ENCODE measurements at regions not wholly inside any gene's neighbourhood (a gene's known extent, or its start where the extent isn't known, plus 50 kb on each side); places are given as distances from the start of the nearest gene placed in this dataset.

DNA sequence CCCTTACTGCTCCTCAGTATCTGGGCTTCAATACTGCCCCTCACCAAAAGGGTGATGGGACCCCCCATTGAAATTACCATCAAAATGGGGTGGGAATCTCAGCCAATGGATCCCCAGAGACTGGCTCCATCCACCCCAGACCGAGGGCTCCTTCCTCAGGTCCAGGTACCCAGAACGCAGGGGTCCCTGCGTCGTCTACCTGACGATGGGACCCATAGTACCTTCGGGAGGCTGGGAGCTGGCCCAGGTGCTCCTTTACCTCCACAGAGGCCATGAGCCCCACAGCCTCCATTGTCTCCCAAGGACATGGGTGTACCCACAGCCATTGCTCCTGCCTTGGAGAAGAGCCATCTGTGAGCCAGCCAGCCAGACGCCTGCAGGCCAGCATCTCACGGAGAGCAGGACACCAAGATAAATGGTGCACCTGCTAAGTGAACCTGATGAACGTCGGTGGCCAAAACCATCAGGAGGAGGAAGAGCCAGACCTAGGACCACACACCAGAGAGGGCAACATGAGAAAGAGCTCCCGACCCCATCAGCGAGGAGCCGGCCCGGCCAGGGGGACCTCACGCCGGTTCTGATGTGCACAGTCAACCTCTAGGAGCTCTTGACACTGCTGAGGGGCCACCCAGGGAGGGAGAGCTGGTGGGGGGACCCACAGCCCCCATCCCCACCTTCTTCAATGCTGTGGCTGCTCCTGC lies 156.8 kb upstream of the SOX1 start:
- Histone ChIP-seq H3K36me3 (ENCODE audit: control insufficient read depth, insufficient read depth, low read length) (no peaks in the 10 kb centered on the region), H3K9me3 (ENCODE audit: control insufficient read depth, low read length) (no peaks in the 10 kb centered on the region), H3K4me1 (ENCODE audit: control insufficient read depth, insufficient read depth, low read length, poor library complexity, severe bottlenecking) (peaks cover 2% of the 10 kb centered on the region), H3K4me3 (ENCODE audit: extremely low read depth, insufficient read depth, low read length, poor library complexity, severe bottlenecking) (no peak overlapping the region), H3K27ac (ENCODE audit: low read depth, low read length, severe bottlenecking) (no peak overlapping the region)
- 92 to 95% methylated on average over 13 to 14 of the region's 16 CpGs for WGBS, 2 experiments (ENCODE audit: insufficient coverage in 2 of 2)

DNA sequence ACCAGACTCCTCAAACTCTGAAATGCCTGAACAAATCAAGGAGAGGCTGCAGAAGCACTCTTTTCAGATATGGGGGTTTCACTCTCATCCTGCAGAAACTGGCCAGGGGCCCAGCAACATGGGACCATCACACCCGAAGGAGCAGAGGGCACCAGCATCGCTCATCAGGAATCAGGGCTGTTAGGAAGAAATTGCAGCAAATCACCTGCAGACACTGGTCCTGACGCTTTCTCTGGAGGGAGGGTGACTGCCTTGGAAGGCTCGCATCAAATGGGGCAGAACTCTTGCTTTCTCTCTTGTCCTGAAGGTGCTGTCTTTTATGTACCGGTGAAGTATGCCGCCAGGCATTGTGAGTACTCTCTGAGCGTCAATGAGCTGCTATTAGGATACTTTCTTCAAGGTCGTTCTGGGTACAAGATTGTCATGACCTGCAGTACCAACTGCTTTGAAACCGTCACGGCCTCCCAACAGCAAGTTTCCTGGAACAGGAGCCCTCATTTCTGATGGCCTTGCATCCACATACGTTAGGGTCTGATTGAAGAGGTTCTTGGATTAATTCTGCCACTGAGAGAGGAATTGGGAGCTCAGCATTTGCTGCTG lies 155.7 kb upstream of the SOX1 start:
- no peak overlapping the region for H3K27ac ChIP-seq (ENCODE audit: low read depth, low read length, severe bottlenecking)
- H3K9me3 ChIP-seq (ENCODE audit: control insufficient read depth, low read length), result no peaks in the 10 kb centered on the region
- no peak overlapping the region for H3K4me3 ChIP-seq (ENCODE audit: extremely low read depth, insufficient read depth, low read length, poor library complexity, severe bottlenecking)
- no peaks in the 10 kb centered on the region for H3K36me3 ChIP-seq (ENCODE audit: control insufficient read depth, insufficient read depth, low read length)
- WGBS, 2 experiments (ENCODE audit: insufficient coverage in 2 of 2), result 90 to 92% methylated on average over 11 of the region's 11 CpGs
- H3K4me1 ChIP-seq (ENCODE audit: control insufficient read depth, insufficient read depth, low read length, poor library complexity, severe bottlenecking), result peaks cover 2% of the 10 kb centered on the region

DNA sequence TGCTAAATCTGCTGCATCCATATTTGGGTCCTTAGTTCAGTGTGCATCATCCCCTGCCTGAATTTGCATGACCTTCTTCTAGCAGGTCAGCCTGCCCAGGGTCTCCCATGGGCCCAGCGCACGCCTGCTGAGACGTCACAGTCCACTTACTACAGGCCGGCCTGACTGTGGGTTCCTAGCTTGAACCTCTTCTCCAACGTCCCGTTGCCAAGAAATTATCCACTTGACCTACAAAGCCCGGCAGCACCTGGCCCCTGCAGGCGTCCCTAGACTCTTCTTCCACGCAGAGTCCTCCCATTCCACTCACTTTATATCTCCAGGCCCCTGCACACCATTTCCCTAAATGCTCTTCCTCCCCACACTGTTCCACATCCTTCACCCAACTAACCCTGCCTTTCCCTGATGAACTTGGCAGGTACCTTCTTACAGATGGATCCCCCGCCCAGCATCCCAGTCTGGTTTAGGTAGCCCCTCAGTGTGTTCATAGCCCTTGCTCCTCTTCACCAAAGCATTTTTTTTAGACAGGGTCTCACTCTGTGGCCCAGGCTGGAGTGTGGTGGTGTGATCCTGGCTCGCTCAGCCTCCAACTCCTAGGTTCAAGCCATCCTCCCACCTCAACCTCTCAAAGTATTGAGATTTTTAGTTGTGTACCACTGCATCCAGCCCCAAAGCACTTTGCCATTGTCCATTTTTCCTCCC lies 155.0 kb upstream of the SOX1 start:
- H3K4me1 ChIP-seq (ENCODE audit: control insufficient read depth, insufficient read depth, low read length, poor library complexity, severe bottlenecking), result peaks cover 2% of the 10 kb centered on the region
- H3K4me3 ChIP-seq (ENCODE audit: extremely low read depth, insufficient read depth, low read length, poor library complexity, severe bottlenecking), result no peak overlapping the region
- no peak overlapping the region for H3K27ac ChIP-seq (ENCODE audit: low read depth, low read length, severe bottlenecking)
- WGBS, 2 experiments (ENCODE audit: insufficient coverage in 2 of 2), result 86 to 91% methylated on average over 9 to 10 of the region's 11 CpGs
- no peaks in the 10 kb centered on the region for H3K9me3 ChIP-seq (ENCODE audit: control insufficient read depth, low read length)
- no peaks in the 10 kb centered on the region for H3K36me3 ChIP-seq (ENCODE audit: control insufficient read depth, insufficient read depth, low read length)

DNA sequence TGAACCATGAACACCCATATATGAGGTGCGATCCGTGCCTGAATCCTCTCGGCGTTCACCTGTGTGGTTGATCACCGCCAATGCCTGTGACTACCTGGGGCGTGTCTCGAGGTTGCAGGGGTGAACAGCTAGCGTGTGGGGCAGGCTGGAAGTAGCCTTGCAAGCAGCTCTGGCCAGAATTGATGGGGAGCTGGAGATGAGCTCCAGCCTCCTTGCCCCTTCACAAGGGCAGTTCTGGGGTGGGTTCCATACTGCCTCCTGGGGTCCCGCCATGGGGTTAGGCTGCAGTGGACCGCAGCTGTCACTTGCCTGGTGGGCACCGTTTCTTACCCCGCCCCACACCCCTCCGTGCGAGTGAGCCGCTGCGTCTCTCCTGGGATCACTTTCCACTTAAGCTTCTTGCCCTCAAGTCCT lies 154.5 kb upstream of the SOX1 start:
- no peaks in the 10 kb centered on the region for H3K9me3 ChIP-seq (ENCODE audit: control insufficient read depth, low read length)
- H3K4me1 ChIP-seq (ENCODE audit: control insufficient read depth, insufficient read depth, low read length, poor library complexity, severe bottlenecking), result peaks cover 2% of the 10 kb centered on the region
- H3K27ac ChIP-seq (ENCODE audit: low read depth, low read length, severe bottlenecking), result no peak overlapping the region
- H3K4me3 ChIP-seq (ENCODE audit: extremely low read depth, insufficient read depth, low read length, poor library complexity, severe bottlenecking), result no peak overlapping the region
- WGBS, 2 experiments (ENCODE audit: insufficient coverage in 2 of 2), result 93 to 98% methylated on average over 10 of the region's 16 CpGs
- H3K36me3 ChIP-seq (ENCODE audit: control insufficient read depth, insufficient read depth, low read length), result no peaks in the 10 kb centered on the region

DNA sequence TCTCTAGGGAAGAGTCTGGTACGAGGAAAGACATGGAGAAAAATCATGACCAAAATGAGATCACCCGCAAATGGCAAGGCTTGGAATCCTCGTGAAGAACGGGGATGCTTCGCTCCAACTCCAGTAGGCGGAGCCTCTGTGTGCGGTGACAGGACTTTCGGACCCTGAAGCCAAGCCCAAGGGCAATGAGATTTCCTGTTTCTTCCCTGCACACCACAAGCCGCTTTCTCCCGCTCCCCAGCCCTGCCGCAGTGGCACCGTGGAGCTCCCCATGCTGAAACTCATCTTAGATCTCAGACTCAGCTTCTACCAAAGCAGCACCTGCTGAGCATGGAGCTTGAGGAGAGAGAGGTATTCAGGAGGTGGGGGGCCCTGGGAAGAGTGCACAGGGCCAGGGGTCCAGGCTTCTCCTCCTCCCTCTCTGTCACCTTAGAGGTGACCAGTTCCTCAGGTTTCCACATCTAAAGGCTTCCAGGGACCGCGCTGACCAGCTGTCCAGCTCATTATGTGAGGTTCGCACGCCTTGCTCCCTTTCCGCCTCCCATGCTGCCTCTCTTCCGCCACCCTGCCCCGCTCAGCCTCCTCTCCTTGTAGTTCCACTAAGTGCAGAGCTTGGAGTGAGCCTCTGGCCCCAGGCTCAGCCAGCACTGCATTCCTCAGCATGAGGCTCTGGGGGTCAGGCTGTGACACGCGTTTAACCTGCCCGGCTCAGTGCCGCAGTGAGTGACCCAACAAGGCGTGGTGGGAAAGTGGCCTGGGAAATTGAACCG lies 153.8 kb upstream of the SOX1 start:
- H3K4me3 ChIP-seq (ENCODE audit: extremely low read depth, insufficient read depth, low read length, poor library complexity, severe bottlenecking), result no peak overlapping the region
- H3K9me3 ChIP-seq (ENCODE audit: control insufficient read depth, low read length), result no peaks in the 10 kb centered on the region
- no peak overlapping the region for H3K27ac ChIP-seq (ENCODE audit: low read depth, low read length, severe bottlenecking)
- H3K4me1 ChIP-seq (ENCODE audit: control insufficient read depth, insufficient read depth, low read length, poor library complexity, severe bottlenecking), result peaks cover 2% of the 10 kb centered on the region
- no peaks in the 10 kb centered on the region for H3K36me3 ChIP-seq (ENCODE audit: control insufficient read depth, insufficient read depth, low read length)
- WGBS, 2 experiments (ENCODE audit: insufficient coverage in 2 of 2), result 84% methylated on average over 16 to 22 of the region's 25 CpGs

DNA sequence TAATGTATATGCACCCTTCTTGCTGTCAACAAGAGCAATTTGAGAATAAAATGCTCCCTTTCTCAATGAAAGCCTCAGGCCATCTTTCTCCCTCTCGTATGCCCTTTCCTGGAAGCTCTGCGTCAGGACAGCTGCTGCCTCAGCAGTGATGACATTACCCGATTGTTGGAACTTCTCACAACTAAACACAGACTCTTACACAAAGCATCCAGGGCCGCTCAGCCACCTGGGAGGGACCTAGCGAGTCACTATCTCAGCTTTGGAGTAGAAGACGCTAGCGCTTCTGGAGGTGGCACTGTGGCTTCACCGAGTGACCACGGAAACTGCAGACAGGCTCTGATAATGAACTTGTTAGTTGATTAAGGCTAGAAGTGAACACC lies 153.2 kb upstream of the SOX1 start:
- 94 to 95% methylated on average over 8 to 9 of the region's 9 CpGs for WGBS, 2 experiments (ENCODE audit: insufficient coverage in 2 of 2)
- H3K4me3 ChIP-seq (ENCODE audit: extremely low read depth, insufficient read depth, low read length, poor library complexity, severe bottlenecking), result no peak overlapping the region
- peaks cover 2% of the 10 kb centered on the region for H3K4me1 ChIP-seq (ENCODE audit: control insufficient read depth, insufficient read depth, low read length, poor library complexity, severe bottlenecking)
- H3K36me3 ChIP-seq (ENCODE audit: control insufficient read depth, insufficient read depth, low read length), result no peaks in the 10 kb centered on the region
- no peaks in the 10 kb centered on the region for H3K9me3 ChIP-seq (ENCODE audit: control insufficient read depth, low read length)
- no peak overlapping the region for H3K27ac ChIP-seq (ENCODE audit: low read depth, low read length, severe bottlenecking)

DNA sequence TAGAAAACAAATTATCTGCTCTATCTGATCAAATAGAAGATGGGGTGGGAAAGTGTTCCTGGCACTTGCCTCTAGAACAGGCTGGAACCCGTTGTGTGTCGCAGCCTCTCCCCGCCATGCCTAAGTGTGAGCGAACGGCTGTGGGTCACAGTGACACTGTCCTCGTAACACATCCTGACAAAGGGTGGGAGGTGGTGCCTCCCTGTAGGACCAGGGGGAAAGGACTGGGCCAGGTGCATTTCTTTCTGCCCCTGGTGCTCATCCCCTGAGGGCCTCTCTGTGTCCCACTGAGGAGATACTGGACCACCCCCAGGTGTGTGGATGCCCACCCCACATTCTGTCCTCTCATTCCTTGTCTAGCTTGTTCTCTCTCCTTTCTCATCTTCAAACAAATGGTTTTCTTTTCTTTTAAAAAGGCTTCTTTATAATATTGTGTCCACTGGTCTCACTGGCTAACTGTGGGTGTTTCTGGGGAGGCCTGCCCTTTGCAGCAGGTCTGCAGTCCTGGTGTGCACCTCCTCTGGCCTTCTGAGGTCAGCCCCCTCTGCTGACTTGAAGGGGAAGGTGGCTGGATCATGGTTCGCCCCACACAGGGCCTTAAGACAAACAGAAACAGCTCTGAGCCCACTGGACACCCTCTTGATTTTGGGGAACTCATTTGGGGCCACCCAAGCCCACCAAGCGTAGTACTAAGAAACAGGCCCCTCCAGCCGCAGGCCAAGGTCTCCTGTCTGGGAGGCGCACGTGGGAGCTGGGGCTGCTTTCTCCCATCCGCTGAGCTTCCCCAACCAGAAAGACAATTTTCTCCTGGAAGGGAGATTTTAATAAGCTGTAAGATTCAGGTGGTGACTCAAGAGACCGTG lies 152.5 kb upstream of the SOX1 start:
- Histone ChIP-seq H3K27ac (ENCODE audit: low read depth, low read length, severe bottlenecking) (no peak overlapping the region), H3K36me3 (ENCODE audit: control insufficient read depth, insufficient read depth, low read length) (no peaks in the 10 kb centered on the region), H3K4me3 (ENCODE audit: extremely low read depth, insufficient read depth, low read length, poor library complexity, severe bottlenecking) (no peak overlapping the region), H3K9me3 (ENCODE audit: control insufficient read depth, low read length) (no peaks in the 10 kb centered on the region), H3K4me1 (ENCODE audit: control insufficient read depth, insufficient read depth, low read length, poor library complexity, severe bottlenecking) (peaks cover 2% of the 10 kb centered on the region)
- 83 to 88% methylated on average over 9 to 10 of the region's 13 CpGs for WGBS, 2 experiments (ENCODE audit: insufficient coverage in 2 of 2)

DNA sequence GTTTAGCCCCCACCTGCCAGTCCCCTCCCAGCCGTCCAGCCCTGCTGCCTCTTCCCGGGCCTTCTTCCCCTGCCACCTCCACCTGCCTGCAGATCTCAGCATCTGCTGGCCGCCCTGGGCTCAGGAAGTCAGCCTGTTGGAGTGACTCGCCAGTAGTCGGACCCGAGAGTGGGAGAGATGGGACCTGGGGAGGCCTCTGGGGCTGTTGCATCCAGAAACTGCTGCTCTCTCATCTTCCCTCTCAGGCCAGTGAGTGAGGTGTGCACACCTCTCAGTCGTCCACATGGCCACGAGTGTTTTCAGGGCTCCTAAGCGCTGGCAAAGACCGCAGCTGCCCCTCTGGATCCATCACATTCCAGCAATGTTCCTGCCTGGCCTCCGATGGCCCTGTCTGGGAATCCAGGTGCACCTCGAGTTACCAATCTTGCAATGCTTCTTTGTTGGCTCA lies 151.8 kb upstream of the SOX1 start:
- Histone ChIP-seq H3K27ac (ENCODE audit: low read depth, low read length, severe bottlenecking) (no peak overlapping the region), H3K36me3 (ENCODE audit: control insufficient read depth, insufficient read depth, low read length) (no peaks in the 10 kb centered on the region), H3K4me3 (ENCODE audit: extremely low read depth, insufficient read depth, low read length, poor library complexity, severe bottlenecking) (no peak overlapping the region), H3K9me3 (ENCODE audit: control insufficient read depth, low read length) (no peaks in the 10 kb centered on the region), H3K4me1 (ENCODE audit: control insufficient read depth, insufficient read depth, low read length, poor library complexity, severe bottlenecking) (peaks cover 2% of the 10 kb centered on the region)
- WGBS, 2 experiments (ENCODE audit: insufficient coverage in 2 of 2), result 88 to 89% methylated on average over 10 to 11 of the region's 12 CpGs

DNA sequence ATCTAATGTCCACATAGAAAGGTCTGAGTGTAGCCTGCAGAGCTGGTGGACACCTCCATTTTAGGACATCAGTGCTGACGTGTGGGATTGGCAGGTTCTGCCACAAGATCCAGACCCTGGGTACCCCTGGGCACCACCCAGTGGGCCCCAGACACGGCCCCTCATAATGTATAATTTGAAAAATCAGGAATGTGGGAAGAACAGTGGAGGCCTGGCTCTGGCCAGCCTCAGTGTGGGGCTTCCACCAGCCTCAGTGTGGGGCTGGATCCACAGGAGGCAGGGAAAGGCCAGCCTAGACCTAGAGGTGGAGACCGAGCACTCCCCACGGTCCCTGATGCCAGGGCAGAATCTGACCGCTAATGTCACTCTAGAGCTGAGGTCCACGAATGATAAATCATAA lies 150.7 kb upstream of the SOX1 start:
- Histone ChIP-seq H3K27ac (ENCODE audit: low read depth, low read length, severe bottlenecking) (no peak overlapping the region), H3K4me1 (ENCODE audit: control insufficient read depth, insufficient read depth, low read length, poor library complexity, severe bottlenecking) (peaks cover 2% of the 10 kb centered on the region), H3K4me3 (ENCODE audit: extremely low read depth, insufficient read depth, low read length, poor library complexity, severe bottlenecking) (no peak overlapping the region), H3K36me3 (ENCODE audit: control insufficient read depth, insufficient read depth, low read length) (no peaks in the 10 kb centered on the region), H3K9me3 (ENCODE audit: control insufficient read depth, low read length) (no peaks in the 10 kb centered on the region)
- 94 to 100% methylated on average over 5 to 6 of the region's 6 CpGs for WGBS, 2 experiments (ENCODE audit: insufficient coverage in 2 of 2)

DNA sequence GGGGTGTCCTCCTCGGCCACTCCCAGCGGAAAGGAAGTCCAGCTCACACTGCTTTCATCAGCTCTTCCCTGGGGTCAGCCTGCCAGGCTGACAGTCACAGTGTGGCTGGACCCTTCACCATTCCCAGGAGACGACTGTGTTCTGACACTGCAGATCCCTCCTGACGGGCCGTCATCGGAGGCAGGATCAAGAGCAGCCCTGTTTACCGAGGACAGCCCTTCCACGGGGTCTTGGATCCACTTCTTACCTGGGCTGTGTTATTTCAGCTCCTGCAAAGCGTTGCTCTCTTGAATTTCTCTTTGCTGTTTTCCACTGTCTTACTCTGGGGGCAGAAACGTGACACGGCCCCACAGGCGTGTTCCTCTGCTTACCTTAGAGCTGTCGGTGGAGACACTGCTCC lies 149.9 kb upstream of the SOX1 start:
- H3K36me3 ChIP-seq (ENCODE audit: control insufficient read depth, insufficient read depth, low read length), result no peaks in the 10 kb centered on the region
- no peak overlapping the region for H3K27ac ChIP-seq (ENCODE audit: low read depth, low read length, severe bottlenecking)
- no peaks in the 10 kb centered on the region for H3K9me3 ChIP-seq (ENCODE audit: control insufficient read depth, low read length)
- H3K4me1 ChIP-seq (ENCODE audit: control insufficient read depth, insufficient read depth, low read length, poor library complexity, severe bottlenecking), result peaks cover 2% of the 10 kb centered on the region
- no peak overlapping the region for H3K4me3 ChIP-seq (ENCODE audit: extremely low read depth, insufficient read depth, low read length, poor library complexity, severe bottlenecking)
- 80% methylated on average over 13 of the region's 13 CpGs for WGBS, 2 experiments (ENCODE audit: insufficient coverage in 2 of 2)
